ENCODE measurements at regions not wholly inside any gene's neighbourhood (a gene's known extent, or its start where the extent isn't known, plus 50 kb on each side); places are given as distances from the start of the nearest gene placed in this dataset.
"Not testable (repeated sequence)": the region's sequence is repeated elsewhere in the genome, so short reads cannot be mapped to it uniquely, and the experiment has no call there.

DNA sequence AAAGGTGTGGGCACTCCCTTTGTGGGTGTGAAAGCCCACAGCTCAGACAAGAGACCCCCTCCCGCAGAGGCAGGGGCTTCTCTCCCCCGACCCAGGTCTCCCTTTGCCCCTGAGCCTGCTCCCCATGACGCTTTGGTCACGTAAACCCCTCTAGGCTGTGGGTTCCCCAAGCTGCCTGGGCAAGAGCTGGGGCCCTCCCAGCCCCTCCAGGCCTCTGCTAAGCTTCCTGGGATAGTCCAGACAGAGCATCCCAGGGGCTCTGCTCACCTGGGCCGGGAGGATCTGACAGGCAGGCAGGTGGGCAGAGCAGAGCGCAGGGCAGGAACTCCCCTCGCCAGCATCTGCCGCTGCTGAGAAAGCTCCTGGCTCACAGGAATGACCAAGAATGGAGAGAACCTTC lies 177.3 kb downstream of the BANP start:
- ATAC-seq (ENCODE audit: low FRiP score): no peak
- DNase-seq (ENCODE audit: low spot score): no peak
- TF ChIP-seq, protein P1, sequence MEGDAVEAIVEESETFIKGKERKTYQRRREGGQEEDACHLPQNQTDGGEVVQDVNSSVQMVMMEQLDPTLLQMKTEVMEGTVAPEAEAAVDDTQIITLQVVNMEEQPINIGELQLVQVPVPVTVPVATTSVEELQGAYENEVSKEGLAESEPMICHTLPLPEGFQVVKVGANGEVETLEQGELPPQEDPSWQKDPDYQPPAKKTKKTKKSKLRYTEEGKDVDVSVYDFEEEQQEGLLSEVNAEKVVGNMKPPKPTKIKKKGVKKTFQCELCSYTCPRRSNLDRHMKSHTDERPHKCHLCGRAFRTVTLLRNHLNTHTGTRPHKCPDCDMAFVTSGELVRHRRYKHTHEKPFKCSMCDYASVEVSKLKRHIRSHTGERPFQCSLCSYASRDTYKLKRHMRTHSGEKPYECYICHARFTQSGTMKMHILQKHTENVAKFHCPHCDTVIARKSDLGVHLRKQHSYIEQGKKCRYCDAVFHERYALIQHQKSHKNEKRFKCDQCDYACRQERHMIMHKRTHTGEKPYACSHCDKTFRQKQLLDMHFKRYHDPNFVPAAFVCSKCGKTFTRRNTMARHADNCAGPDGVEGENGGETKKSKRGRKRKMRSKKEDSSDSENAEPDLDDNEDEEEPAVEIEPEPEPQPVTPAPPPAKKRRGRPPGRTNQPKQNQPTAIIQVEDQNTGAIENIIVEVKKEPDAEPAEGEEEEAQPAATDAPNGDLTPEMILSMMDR (IDR thresholded peaks at IDR 0.05): no peak

DNA sequence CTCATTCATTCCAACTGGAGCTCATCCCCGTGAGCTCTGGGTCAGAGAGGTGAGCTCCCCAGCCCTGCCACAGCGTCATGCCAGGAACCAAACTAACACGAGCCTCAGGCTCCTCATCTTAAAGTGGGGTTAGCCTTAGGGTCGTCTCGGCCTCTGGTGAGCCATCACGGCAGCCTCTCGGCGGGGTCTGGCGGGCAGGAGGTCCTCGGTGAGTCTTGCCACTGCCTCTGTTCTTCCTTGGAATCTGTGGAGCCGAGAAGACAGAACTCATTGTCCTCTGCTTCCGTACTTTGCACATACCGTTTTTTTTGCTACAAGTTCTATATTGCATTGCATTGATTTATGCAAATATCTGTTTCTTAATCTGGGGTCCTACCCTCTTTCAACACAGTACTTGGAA lies 177.9 kb downstream of the BANP start:
- ATAC-seq (ENCODE audit: low FRiP score); DNase-seq (ENCODE audit: low spot score): not testable (repeated sequence)

DNA sequence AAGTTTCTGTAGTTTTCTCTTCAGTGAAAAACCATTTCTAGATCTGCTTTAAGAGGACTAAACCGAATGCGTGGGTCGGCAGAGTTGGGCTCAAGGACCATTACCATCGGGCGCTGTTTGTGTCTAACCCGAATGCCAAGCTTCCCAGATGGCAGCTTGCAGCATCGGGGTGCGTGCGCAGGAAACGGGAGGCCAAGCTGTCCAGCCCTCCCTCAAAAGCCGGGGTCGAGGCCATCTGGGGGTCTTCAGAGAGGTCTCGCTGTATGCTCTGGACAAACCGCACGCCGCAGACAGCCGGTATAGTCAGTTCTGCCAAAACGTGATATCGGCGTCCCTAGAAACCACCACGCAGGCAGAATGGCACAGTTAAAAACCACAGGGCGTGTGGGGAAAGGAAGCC lies 178.8 kb downstream of the BANP start:
- ATAC-seq (ENCODE audit: low FRiP score) (no peak), DNase-seq (ENCODE audit: low spot score) (no peak)
- TF ChIP-seq, protein P1 (IDR thresholded peaks at IDR 0.05): no peak

DNA sequence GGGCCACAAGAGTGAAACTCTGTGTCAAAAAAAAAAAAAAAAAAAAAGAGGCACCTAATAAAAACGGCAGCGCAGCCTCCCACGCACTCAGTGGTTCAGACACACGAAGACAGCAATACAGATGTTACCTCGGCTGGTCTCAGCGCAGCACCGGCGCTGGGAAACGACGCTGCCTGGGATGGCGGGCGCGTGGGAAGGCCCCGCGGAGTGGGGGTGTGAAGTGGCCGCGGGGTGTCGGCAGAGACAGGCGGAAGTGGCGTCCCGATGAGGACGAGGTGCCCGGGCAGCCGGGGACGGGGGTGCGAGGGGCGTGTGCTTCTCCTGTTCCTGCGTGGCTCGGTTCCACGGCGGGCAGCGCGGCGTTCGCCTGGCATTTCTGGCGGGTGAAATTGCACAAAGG lies 179.4 kb downstream of the BANP start:
- TF ChIP-seq, protein P1 (IDR thresholded peaks at IDR 0.05): no peak
- no peak for DNase-seq (ENCODE audit: low spot score)
- ATAC-seq (ENCODE audit: low FRiP score): no peak

DNA sequence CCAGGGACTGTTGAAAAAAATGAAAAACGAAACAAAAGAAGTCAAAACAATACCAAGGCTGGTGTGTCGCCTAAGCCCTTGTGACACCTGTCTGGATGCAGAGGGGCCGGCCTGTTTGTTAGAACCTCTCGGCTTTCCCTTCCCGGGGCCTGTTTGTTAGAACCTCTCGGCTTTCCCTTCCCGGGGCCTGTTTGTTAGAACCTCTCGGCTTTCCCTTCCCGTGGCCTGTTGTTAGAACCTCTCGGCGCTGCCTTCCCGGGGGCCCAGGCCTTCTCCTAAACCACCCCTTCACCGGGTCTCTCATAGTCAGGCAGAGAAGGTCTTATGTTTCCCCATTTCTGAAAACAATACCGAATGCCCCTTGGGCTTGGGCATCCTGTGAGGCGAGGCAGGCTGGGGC lies 180.0 kb downstream of the BANP start:
- ATAC-seq (ENCODE audit: low FRiP score) (no peak), DNase-seq (ENCODE audit: low spot score) (no peak)
- TF ChIP-seq, protein P1 (IDR thresholded peaks at IDR 0.05): no peak

DNA sequence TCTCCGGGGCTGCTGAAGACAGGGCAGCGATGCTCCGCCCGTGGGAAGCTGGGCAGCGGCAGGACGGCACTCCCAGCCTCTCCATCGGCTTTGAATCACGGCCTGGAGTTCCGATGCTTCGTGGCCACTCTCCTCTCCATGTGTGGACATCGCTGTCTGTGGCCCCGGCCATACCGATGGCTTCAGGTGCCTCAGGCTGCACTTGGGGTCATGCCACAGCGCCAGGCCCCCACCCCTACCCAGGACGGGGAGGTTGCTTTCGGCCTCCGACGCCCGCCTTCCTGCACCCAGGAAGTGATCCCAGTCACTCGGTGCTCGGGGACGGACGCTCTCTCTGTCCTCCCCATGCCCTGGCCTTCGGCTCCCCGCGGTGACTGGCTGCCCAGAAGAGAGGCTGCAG lies 180.7 kb downstream of the BANP start:
- no peak for DNase-seq (ENCODE audit: low spot score)
- no peak for ATAC-seq (ENCODE audit: low FRiP score)
- TF ChIP-seq, protein P1 (IDR thresholded peaks at IDR 0.05): no peak

DNA sequence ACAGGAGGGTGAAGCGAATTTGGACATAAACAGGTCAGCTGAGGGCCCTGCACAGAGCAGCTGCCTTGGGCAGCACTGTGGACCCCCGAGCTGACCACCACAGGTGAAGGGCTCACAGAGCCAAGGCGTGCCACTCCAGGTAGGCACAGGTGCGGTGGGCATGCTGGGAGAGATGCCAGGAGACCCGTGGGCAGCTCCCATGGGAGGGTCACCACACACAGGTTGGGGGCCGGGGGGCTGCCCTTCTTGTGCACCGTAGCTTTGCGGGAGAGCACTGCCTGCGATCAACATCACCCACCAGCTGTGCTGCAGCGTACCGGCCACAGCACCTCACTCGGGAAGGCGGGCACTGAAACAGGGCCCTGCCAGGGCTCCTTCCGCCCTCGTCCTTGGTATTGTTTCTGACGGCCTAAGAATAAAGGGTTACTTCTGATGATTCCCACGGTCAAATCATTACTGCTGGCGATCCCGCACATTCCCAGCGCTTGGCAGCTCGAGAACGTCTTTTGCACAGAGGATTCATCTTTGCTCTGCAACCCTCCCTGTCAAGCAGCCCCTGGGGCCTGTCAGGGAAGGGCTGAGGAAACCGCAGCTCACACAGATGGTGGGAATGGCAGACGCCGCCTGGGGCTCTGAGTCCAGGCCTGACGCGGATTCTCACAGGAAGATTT lies 181.7 kb downstream of the BANP start:
- TF ChIP-seq, protein P1 (IDR thresholded peaks at IDR 0.05): no peak
- DNase-seq (ENCODE audit: low spot score) (no peak), ATAC-seq (ENCODE audit: low FRiP score) (no peak)

DNA sequence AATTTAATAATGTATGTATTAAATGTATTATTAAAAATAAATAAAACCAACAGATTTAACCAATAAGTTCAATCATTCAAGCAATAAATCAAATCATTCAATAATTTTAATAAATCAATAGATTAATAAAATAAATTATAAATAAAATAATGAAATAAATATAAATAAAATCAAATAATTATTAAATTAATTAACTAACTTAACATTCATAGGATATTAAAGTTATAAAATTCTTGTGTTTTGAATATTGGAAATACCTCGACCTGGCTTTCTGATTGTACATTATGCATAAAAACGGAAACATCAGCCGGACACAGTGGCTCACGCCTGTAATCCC lies 182.2 kb downstream of the BANP start:
- ATAC-seq (ENCODE audit: low FRiP score) (no peak), DNase-seq (ENCODE audit: low spot score) (no peak)
- TF ChIP-seq, protein P1 (IDR thresholded peaks at IDR 0.05): no peak

DNA sequence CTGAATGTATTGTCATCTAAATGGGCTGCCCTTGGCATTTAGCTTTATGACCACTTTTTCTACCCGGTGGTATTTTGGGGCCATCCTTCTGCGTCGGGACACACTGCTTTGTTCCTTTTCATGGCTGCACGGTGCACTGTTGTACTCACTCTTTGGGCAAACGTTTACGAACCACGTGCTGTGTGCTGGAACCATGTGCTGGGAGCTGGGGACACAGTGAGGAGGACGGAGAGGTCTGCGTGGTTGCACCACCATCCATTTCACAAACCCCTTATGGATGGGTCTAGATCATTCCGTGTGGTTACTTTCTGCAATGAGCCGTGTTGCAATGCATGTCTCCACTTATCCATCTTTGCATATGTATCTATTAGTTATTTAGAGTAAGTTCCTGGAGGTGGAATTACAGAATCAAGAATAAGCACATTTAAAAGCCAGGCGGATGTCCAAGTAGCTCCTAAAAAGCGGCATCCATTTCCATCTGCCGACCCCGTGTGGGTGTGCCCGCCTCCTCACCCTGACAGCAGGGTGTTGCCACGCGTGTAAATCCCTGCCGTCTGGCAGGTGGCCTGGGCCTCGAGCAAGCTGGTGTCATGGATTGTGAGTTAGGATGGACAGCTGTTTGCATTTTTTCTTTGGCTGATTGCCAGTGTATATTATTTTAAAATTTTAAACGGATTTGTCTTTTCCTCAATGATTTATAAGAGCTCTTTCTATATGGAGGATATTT lies 183.1 kb downstream of the BANP start:
- ATAC-seq (ENCODE audit: low FRiP score); DNase-seq (ENCODE audit: low spot score): not testable (repeated sequence)

DNA sequence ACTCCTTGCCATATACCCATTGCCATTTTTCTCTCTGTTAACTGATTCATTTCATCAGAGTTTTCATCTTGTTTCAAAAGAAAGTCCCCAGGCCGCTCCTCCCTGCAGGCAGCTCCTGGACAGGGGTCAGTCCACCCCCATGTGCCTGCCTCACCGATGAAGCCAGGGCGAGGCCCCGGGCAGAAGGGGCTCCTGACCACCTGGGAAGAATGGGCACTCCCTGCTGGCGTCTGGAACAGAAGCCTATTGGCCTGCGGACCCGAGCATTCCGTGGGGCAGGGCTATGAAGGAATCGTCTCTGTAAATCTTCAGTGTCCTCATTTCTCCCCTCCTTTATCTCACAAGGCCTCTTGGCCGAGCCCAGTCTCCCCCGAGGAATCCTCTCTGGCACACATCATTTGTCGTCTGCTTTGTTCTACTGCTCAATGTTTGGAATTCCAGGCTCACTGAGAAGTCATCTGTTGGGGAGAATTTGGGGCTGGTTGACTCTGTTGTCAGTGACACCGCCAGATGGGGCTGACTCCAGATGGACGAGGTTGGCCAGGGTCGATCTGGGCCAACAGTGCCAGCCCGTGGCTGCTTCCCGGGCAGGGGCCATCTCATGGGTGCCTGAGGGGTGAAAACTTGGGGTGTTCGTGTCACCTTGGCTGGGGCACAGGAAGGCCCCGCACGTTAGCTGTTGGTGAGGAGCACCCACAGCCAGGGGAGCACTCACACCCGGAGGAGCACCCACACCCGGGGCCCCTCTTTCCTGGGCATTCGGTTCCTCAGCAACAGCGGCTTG lies 183.9 kb downstream of the BANP start:
- not testable (repeated sequence) for DNase-seq (ENCODE audit: low spot score); ATAC-seq (ENCODE audit: low FRiP score)

Measured in omental fat pad (tissue), 3 donors.